GM21529 (cell line): ENCODE measurements at regions not wholly inside any gene's neighbourhood (a gene's known extent, or its start where the extent isn't known, plus 50 kb on each side); places are given as distances from the start of the nearest gene placed in this dataset.
"Not testable (repeated sequence)": the region's sequence is repeated elsewhere in the genome, so short reads cannot be mapped to it uniquely, and the experiment has no call there.

ENCODE experiments used
- ATAC-seq: cut with Tn5 transposase; IDR thresholded peaks from one replicate; pipeline ENCODE4 v1.9.1; 2021; ENCODE audit not compliant: unreplicated experiment

DNA sequence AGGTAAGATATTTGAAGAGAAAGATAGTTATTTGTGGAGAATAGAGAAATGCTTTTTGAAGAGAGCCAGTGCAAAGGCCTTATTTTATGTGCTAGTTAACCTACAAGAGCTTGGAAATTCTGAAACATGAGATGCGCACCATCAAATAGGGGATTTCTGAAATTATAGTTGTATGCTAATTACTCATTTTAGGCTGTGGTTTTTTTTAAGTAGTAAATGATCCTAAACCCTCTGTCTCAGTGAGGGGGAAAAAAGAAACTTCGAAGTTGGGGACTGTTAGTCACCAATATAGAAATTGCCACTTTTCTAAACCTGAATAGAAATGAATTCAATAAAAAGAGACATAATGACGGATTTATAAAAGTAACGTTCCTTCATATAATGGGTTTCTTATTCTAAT is 119.3 kb upstream of the MDFIC start:
- ATAC-seq: peak; percentile 57

- ATAC-seq: no peak
Measured at GRCh38 chr7:114806590-114807162, 115.2 kb upstream of the MDFIC start.

DNA sequence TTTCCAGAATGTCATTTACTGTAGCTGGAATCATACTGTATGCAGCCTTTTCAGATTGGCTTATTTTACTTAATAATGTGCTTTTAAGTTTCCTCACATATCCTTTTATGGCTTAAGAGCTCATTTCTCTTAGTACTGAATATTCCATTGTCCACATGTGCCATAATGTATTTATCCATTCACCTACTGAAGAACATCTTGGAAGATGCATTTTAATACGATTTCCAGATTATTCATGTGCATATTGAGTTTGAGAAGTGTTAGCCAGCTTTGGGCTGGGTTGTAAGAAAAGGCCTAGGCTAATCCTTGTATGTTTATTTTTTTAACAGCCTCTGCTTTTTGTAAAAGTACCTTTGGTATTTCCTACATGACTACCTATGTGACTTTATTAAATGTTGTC is 109.3 kb upstream of the MDFIC start:
- ATAC-seq: no peak

DNA sequence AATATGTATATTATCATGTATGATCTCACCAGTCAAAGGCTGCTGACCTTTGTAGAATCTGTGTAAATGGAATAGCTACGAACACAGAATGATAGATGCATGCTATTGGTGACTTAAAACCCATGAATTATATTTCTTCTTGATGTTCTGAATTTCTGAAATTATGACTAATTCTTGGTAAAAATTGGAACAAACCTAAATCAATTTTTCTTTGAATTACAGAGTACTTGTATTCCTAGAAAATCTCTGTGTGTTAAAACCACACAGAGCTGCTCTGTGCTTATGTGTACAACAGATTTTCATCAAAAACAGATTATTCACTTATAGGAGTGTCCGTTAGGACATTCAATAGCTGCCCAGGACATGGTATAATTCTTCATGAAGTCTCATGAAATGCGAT is 108.3 kb upstream of the MDFIC start:
- ATAC-seq: no peak

GRCh38 chr7:114817036-114817435 is 104.9 kb upstream of the MDFIC start:
- not testable (repeated sequence) for ATAC-seq

GRCh38 chr7:114818501-114818900 is 103.4 kb upstream of the MDFIC start:
- no peak for ATAC-seq

DNA sequence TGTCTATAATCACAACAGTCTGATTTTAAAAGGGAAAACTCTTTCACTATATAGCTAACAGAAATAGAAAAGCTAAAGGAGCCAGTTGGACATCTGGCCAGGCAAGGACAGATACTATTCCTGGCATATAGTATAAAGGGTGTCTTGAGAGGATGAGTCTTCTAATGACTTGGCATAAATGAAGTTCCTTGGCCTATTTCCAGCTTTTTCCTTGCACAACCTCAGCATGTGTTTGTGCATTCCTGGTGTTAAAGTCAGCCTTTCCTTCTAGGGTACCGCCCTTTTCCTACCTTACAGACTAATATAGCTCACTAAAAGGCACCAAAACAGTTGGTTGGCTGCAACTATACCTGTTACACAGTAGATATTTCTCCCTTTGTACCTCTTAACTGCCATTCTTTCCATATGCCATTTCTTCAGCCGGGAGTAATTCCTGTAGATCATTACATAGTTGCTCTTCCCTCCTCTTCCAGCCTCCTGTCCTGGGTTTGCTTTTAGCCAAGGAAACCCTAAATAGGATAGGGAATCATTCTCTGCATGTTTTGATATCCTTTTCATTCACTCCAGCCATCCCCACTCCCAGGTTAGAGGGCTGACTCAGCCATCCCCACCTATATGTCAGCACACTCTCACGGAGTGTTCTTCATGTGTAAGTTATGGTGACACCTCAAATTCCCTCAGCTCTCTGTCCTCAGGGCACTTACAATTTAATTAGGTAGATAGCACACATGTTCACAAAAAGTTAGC is 102.1 kb upstream of the MDFIC start:
- no peak for ATAC-seq

- ATAC-seq: no peak
Measured at GRCh38 chr7:114821030-114821900, 100.6 kb upstream of the MDFIC start.

DNA sequence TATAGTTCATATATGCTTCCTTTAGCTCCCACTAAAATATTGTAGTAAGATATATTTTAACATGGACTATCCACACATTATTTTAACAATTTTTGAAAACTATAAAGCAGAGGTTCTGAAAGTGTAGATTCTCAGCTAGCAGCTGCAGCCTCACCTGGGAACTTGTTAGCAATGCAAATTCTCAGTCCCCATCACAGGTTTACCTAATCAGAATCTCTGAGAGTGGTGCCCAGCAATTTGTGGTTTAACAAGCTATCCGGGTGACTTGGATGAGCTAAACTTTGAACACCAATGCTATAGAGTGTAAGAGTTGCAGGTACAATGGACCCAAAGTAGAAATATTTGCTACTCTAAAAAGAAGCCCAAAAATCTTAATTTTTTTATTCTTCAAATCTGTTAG is 99.8 kb upstream of the MDFIC start:
- ATAC-seq: no peak

DNA sequence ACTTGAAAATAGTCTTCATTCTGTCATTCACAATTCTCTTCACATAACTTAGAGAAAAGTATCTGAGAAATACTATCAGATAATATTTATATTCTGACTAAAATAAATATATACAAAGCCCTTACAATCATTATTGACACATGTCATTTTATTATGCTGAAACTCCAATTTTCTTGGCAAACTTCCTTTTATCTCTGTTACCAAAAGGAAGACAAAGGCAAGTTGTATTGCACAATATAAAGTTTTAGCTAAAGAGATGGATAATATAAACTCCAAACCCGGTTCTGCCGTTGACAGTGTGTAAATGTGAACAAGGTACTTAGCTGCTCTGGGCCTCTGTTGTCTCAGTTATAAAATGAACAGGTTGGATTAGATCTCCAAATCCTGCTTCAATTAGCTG is 99.0 kb upstream of the MDFIC start:
- no peak for ATAC-seq

- no peak for ATAC-seq
Measured at GRCh38 chr7:114823290-114823689, 98.6 kb upstream of the MDFIC start.

- ATAC-seq: no peak
Measured at GRCh38 chr7:114825423-114825951, 96.4 kb upstream of the MDFIC start.

GRCh38 chr7:114830952-114831351 is 90.9 kb upstream of the MDFIC start:
- no peak for ATAC-seq

DNA sequence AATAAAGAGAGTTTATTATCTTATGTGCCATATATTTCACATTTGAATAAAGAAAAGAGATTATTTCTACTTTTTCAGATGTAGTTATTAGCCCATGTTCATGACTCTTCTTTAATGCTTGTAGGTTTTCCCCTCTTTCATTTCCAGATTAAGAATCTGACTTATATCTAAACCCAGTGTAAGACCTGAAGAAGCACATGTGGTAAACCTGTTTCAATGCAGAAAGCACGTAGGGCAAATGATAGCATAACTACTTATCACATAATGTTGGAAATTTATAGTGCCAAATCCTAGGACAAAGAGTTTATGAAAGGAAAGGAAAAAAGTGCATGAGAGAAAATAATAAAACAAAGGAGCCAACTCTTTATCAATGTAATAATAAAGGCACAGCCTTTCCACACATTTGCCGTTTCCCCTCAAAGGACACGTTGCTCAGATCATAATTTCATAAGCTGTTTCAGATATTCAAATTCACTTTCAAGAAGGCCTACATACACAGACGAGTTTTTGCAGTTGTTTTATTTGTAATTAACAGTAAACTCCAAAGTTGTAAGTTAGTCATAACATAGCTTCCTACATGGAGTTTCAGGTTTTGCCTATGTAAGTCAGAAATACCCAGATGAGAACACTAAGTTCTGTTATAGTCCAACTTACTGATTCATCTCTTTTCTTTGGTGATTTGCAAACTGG is 88.8 kb upstream of the MDFIC start:
- peak; percentile 96 for ATAC-seq

DNA sequence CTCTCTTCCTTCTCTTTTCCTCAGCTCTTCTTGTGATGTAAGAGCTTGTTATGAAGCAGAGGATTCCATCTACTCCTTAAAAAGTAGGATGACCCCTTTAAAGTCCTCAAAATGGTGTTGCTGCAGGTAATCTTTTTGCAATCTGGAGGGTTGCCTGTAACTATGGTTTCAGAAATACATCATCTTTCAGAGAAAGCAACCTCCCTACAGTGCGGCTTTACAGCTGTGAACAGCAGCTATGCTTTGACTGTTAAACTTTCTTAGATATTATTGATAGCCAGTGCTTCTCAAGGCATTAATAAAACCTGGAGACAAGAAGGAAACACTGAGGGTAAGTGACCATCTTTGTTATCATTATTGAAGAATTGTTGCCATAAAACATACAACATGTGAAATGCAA is 86.6 kb upstream of the MDFIC start:
- no peak for ATAC-seq

DNA sequence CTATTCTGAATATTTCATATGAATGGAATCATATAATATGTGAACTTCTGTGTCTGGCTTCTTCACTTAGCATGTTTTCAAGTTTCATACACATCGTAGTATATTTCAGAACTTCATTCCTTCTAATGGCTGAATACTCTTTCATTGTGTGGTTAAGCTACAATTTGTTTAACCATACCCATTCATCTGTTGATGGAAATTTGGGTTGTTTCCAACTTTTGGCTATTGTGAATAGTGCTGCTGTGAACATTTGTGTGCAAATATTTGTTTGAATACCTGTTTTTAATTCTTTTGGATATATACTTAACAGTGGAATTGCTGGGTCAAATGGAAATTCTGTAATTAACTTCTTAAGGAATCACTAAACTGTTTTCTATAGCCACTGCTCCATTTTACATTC is 86.0 kb upstream of the MDFIC start:
- ATAC-seq: no peak

DNA sequence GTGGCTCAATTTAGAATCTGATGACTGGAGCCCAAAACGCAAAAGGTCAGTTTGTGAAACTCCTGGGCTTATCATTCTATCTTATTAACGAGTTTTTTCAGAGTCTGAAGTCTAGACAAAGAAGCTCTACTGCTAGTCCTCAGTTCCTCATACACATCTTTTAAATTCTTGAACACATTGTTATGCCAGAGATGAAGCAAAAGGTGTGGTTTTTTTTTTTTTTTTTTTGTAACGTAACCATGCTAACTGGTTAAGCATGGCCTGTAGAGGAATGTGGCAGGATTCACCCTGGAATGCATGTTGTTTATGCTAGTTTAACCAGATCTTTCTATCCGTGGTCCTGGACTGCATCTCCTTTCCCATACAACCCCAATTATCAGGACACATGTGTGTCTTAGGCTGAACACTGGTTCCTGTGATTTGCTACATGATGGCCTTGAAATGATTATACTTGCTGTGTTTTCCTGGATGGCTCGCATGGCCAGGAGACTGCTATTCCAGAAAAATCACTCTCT is 79.3 kb upstream of the MDFIC start:
- no peak for ATAC-seq

DNA sequence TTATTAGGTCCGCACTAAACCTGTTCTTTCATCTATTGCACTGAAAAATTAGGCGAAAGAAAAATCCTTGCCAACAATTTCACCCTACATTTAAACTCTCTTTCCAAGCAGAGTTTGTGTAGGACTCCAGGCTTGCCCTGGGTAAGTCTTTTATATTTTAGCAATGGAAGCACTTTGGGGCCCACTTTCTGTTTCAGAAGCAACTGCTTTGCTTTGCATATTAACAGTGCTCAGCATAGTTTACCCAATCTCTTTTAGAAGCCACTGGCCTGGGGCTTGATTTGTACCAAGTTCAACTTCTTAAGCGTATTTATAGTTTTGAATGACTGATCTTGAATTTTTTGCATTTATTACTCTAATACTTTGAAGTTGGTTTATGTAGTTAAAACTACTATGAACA is 78.8 kb upstream of the MDFIC start:
- no peak for ATAC-seq

DNA sequence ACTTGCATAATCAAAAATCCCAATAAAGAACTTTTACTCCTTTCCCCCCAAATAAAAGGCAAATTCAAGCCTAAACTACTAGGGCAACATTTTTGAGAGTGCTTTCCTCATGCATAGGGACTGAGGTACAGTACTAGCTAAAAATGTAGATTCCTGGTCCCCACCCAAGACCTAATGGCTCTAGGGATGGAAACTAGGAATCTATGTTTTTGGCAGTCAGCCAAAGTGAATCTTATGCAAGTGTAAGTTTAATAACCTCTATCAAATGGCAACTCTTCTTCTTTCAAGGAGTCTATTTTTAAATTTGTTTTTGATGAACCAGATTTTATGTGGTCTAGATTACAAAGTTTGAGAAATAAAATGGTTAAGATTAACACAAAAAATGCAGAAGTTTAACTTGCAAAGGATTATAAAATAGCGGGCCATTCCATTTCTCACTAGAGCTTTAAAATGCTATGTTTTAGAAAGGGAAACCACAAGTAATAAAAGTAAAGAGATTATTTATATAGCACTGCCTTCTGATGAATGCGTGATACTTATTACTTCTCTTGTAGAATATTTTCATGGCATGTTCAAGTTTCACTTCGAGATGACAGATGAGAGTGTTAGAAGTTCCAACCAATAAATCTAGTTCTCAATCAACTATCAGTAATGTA is 70.4 kb upstream of the MDFIC start:
- ATAC-seq: no peak

DNA sequence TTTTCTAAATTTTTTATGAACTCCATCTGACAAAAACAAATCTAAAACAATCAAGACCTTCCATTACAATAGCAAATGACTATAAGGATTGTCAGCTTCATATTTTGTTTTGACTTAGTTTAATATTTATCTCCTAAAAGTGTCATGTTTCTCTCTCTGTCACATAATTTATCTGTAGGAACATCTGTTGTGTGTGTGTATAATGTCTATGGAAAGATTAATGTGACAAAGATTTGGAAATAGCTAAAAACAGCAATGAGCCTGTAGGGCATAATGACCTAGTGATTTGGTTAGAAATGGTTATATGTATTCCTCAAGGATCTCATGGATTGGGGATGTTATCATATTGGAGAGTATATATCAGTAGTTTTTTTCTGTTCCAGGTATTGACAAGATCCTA is 69.6 kb upstream of the MDFIC start:
- ATAC-seq: no peak
